GM12865 (cell line): ENCODE measurements at regions not wholly inside any gene's neighbourhood (a gene's known extent, or its start where the extent isn't known, plus 50 kb on each side); places are given as distances from the start of the nearest gene placed in this dataset.
A peak's percentile ranks its signal among the peaks of the same experiment; 100 is the strongest.

ENCODE experiments used
- DNase-seq: peaks from one replicate; pipeline ENCODE4 v3.0.0; 2010; ENCODE audit warnings: low read depth
- H3K4me3 ChIP-seq: 2 replicates; pipeline ENCODE4 v1.5.1; 2011; ENCODE audit warnings: mild to moderate bottlenecking, low read depth, low read length, control low read depth
- CTCF ChIP-seq: IDR thresholded peaks from 2 replicates; pipeline ENCODE4 v1.5.1; 2011; ENCODE audit warnings: low read length, control low read depth, low read depth, inconsistent platforms; ENCODE audit not compliant: insufficient read depth; ENCODE audit errors: missing control alignments

- no peak overlapping the region for H3K4me3 ChIP-seq
- no peak for DNase-seq
- TF ChIP-seq CTCF, result no peak
These were observed 848.0 kb downstream of the RNF144A start for GRCh38 chr2:7765236-7765635.

GRCh38 chr2:7766088-7766722 is 849.0 kb downstream of the RNF144A start:
- DNase-seq, result no peak
- no peak overlapping the region for H3K4me3 ChIP-seq
- no peak for TF ChIP-seq CTCF

- DNase-seq, result no peak
- no peak for TF ChIP-seq CTCF
- no peak overlapping the region for H3K4me3 ChIP-seq
These were observed 849.9 kb downstream of the RNF144A start for GRCh38 chr2:7766978-7767565.

- no peak for TF ChIP-seq CTCF
- H3K4me3 ChIP-seq, result no peak overlapping the region
- no peak for DNase-seq
These were observed 850.7 kb downstream of the RNF144A start for GRCh38 chr2:7767902-7768301.

GRCh38 chr2:7771781-7772180 is 854.6 kb downstream of the RNF144A start:
- no peak for TF ChIP-seq CTCF
- no peak for DNase-seq
- H3K4me3 ChIP-seq, result no peak overlapping the region

GRCh38 chr2:7773362-7774360 is 856.4 kb downstream of the RNF144A start:
- no peak overlapping the region for H3K4me3 ChIP-seq
- DNase-seq, result peak; percentile 89
- TF ChIP-seq CTCF, result no peak
